GM23338 (cell line): ENCODE measurements at regions not wholly inside any gene's neighbourhood (a gene's known extent, or its start where the extent isn't known, plus 50 kb on each side); places are given as distances from the start of the nearest gene placed in this dataset.

Experiments
- ATAC-seq: fragments of 200-7000 bp; cut with Tn5 transposase; 3 replicates; pipeline ENCODE4 v1.9.1; 2020
- DNase-seq: peaks from one replicate; pipeline ENCODE4 v3.0.0-alpha.2; 2015; ENCODE audit warnings: low spot score
- H2AFZ ChIP-seq: fragments of 200-600 bp; sonication (generic); 2 replicates; pipeline ENCODE4 v1.8.0; 2016; ENCODE audit warnings: antibody characterized with exemption, mild to moderate bottlenecking, moderate library complexity
- H3F3A ChIP-seq: fragments of 200-600 bp; sonication (generic); replicated peaks from 2 replicates; pipeline ENCODE4 v1.8.0; 2017; ENCODE audit warnings: antibody characterized with exemption, mixed run types, low read depth
- H3K27ac ChIP-seq: fragments of 200-600 bp; sonication (generic); 2 replicates; pipeline ENCODE4 v1.6.1; 2016; ENCODE audit warnings: low read depth
- H3K27me3 ChIP-seq: fragments of 200-600 bp; sonication (generic); 2 replicates; pipeline ENCODE4 v1.8.0; 2016; ENCODE audit warnings: mild to moderate bottlenecking, mixed run types, moderate library complexity; ENCODE audit not compliant: insufficient read depth
- H3K36me3 ChIP-seq: fragments of 200-600 bp; sonication (generic); 2 replicates; pipeline ENCODE4 v1.8.0; 2016; ENCODE audit warnings: mild to moderate bottlenecking; ENCODE audit not compliant: insufficient read depth
- H3K4me1 ChIP-seq: fragments of 200-600 bp; sonication (generic); 2 replicates; pipeline ENCODE4 v1.8.0; 2016; ENCODE audit warnings: mild to moderate bottlenecking, moderate library complexity; ENCODE audit not compliant: insufficient read depth
- H3K4me2 ChIP-seq: fragments of 200-600 bp; sonication (generic); 2 replicates; pipeline ENCODE4 v1.7.1; 2017; ENCODE audit warnings: mixed run types
- H3K4me3 ChIP-seq: fragments of 200-600 bp; sonication (generic); 2 replicates; pipeline ENCODE4 v1.6.1; 2016; ENCODE audit warnings: mixed run types
- H3K79me2 ChIP-seq: fragments of 200-600 bp; sonication (generic); replicated peaks from 2 replicates; pipeline ENCODE4 v1.8.0; 2017; ENCODE audit warnings: mild to moderate bottlenecking; ENCODE audit not compliant: insufficient read depth
- H3K9me2 ChIP-seq: fragments of 200-600 bp; sonication (generic); 2 replicates; pipeline ENCODE4 v1.8.0; 2017; ENCODE audit not compliant: insufficient read depth
- H4K20me1 ChIP-seq: fragments of 200-600 bp; sonication (generic); replicated peaks from 2 replicates; pipeline ENCODE4 v1.8.0; 2017; ENCODE audit warnings: mild to moderate bottlenecking; ENCODE audit not compliant: insufficient read depth
- H3K27ac Mint-ChIP-seq: 2 replicates; pipeline ENCODE4 v1.8.0; 2020; ENCODE audit warnings: inconsistent platforms, mild to moderate bottlenecking, moderate library complexity, mixed read lengths
- H3K27me3 Mint-ChIP-seq: 3 replicates; pipeline ENCODE4 v1.8.0; 2022; ENCODE audit warnings: low read depth, mild to moderate bottlenecking, moderate library complexity, mixed read lengths, inconsistent platforms; ENCODE audit not compliant: insufficient read depth, poor library complexity
- H3K36me3 Mint-ChIP-seq: 3 replicates; pipeline ENCODE4 v1.8.0; 2021; ENCODE audit warnings: low read depth, mild to moderate bottlenecking, inconsistent platforms, moderate library complexity, mixed read lengths
- H3K4me1 Mint-ChIP-seq: 3 replicates; pipeline ENCODE4 v1.8.0; 2020; ENCODE audit warnings: mild to moderate bottlenecking, inconsistent platforms, mixed read lengths
- H3K4me3 Mint-ChIP-seq: 3 replicates; pipeline ENCODE4 v1.8.0; 2021; ENCODE audit warnings: moderate library complexity, mild to moderate bottlenecking, inconsistent platforms, mixed read lengths
- H3K9me3 Mint-ChIP-seq: 3 replicates; pipeline ENCODE4 v1.8.0; 2020; ENCODE audit warnings: moderate library complexity, mild to moderate bottlenecking, inconsistent platforms, mixed read lengths
- EZH2 ChIP-seq: fragments of 200-600 bp; sonication (generic); IDR thresholded peaks from one replicate; pipeline ENCODE4 v1.8.0; 2017; ENCODE audit warnings: antibody characterized with exemption, mild to moderate bottlenecking, low read depth; ENCODE audit not compliant: unreplicated experiment
- EZH2phosphoT487 ChIP-seq: fragments of 200-600 bp; sonication (generic); IDR thresholded peaks from one replicate; pipeline ENCODE4 v1.8.1; 2018; ENCODE audit warnings: antibody characterized with exemption; ENCODE audit not compliant: unreplicated experiment
- JUNB ChIP-seq: IDR thresholded peaks from one replicate; pipeline ENCODE4 v1.6.1; 2016; ENCODE audit warnings: antibody characterized with exemption; ENCODE audit not compliant: unreplicated experiment
- NANOG ChIP-seq: IDR thresholded peaks from 2 replicates; pipeline ENCODE4 v1.6.1; 2016; ENCODE audit warnings: antibody characterized with exemption, borderline replicate concordance
- POLR2AphosphoS5 ChIP-seq: IDR thresholded peaks from 2 replicates; pipeline ENCODE4 v1.6.1; 2016; ENCODE audit warnings: antibody characterized with exemption, low read depth
- ZNF114 ChIP-seq: fragments of 250-450 bp; sonication (Bioruptor Pico); IDR thresholded peaks from 2 replicates; pipeline ENCODE4 v1.5.0; 2020; ENCODE audit warnings: mild to moderate bottlenecking, moderate library complexity
- ZNF331 ChIP-seq: fragments of 250-450 bp; sonication (Bioruptor Pico); IDR thresholded peaks from 2 replicates; pipeline ENCODE4 v1.5.0; 2020; ENCODE audit warnings: low read depth, mild to moderate bottlenecking, moderate library complexity
- TF ChIP-seq, protein P1 (sequence below): fragments of 250-450 bp; sonication (Bioruptor Pico); IDR thresholded peaks from 2 replicates; pipeline ENCODE4 v1.5.0; 2020; ENCODE audit warnings: mild to moderate bottlenecking, moderate library complexity
- TF ChIP-seq, protein P2 (sequence below): IDR thresholded peaks from 2 replicates; pipeline ENCODE4 v1.6.1; 2016; ENCODE audit warnings: antibody characterized with exemption

DNA sequence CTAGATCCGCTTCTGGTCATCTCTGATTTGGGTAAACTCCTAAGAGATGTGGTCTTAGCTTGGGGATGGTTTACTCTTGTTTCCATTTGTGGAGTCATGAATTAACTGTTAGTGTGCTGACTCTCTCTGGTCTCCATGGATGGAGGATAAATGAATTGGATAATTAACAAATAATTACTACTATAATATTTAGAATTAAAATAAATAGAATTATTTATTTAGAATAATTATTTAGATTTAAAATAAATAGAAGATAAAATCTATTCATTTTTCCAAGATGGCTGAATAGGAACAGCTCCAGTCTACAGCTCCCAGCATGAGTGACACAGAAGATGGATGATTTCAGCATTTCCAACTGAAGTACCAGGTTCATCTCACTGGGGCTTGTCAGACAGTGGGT, 1587.4 kb upstream of the AGA start (continued):
- TF ChIP-seq, protein P1, sequence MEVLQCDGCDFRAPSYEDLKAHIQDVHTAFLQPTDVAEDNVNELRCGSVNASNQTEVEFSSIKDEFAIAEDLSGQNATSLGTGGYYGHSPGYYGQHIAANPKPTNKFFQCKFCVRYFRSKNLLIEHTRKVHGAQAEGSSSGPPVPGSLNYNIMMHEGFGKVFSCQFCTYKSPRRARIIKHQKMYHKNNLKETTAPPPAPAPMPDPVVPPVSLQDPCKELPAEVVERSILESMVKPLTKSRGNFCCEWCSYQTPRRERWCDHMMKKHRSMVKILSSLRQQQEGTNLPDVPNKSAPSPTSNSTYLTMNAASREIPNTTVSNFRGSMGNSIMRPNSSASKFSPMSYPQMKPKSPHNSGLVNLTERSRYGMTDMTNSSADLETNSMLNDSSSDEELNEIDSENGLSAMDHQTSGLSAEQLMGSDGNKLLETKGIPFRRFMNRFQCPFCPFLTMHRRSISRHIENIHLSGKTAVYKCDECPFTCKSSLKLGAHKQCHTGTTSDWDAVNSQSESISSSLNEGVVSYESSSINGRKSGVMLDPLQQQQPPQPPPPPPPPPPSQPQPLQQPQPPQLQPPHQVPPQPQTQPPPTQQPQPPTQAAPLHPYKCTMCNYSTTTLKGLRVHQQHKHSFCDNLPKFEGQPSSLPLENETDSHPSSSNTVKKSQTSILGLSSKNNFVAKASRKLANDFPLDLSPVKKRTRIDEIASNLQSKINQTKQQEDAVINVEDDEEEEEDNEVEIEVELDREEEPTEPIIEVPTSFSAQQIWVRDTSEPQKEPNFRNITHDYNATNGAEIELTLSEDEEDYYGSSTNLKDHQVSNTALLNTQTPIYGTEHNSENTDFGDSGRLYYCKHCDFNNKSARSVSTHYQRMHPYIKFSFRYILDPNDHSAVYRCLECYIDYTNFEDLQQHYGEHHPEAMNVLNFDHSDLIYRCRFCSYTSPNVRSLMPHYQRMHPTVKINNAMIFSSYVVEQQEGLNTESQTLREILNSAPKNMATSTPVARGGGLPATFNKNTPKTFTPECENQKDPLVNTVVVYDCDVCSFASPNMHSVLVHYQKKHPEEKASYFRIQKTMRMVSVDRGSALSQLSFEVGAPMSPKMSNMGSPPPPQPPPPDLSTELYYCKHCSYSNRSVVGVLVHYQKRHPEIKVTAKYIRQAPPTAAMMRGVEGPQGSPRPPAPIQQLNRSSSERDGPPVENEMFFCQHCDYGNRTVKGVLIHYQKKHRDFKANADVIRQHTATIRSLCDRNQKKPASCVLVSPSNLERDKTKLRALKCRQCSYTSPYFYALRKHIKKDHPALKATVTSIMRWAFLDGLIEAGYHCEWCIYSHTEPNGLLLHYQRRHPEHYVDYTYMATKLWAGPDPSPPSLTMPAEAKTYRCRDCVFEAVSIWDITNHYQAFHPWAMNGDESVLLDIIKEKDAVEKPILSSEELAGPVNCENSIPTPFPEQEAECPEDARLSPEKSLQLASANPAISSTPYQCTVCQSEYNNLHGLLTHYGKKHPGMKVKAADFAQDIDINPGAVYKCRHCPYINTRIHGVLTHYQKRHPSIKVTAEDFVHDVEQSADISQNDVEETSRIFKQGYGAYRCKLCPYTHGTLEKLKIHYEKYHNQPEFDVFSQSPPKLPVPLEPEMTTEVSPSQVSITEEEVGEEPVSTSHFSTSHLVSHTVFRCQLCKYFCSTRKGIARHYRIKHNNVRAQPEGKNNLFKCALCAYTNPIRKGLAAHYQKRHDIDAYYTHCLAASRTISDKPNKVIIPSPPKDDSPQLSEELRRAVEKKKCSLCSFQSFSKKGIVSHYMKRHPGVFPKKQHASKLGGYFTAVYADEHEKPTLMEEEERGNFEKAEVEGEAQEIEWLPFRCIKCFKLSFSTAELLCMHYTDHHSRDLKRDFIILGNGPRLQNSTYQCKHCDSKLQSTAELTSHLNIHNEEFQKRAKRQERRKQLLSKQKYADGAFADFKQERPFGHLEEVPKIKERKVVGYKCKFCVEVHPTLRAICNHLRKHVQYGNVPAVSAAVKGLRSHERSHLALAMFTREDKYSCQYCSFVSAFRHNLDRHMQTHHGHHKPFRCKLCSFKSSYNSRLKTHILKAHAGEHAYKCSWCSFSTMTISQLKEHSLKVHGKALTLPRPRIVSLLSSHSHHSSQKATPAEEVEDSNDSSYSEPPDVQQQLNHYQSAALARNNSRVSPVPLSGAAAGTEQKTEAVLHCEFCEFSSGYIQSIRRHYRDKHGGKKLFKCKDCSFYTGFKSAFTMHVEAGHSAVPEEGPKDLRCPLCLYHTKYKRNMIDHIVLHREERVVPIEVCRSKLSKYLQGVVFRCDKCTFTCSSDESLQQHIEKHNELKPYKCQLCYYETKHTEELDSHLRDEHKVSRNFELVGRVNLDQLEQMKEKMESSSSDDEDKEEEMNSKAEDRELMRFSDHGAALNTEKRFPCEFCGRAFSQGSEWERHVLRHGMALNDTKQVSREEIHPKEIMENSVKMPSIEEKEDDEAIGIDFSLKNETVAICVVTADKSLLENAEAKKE (CRISPR knock-in tag), result no peak
- TF ChIP-seq EZH2, result no peak

DNA sequence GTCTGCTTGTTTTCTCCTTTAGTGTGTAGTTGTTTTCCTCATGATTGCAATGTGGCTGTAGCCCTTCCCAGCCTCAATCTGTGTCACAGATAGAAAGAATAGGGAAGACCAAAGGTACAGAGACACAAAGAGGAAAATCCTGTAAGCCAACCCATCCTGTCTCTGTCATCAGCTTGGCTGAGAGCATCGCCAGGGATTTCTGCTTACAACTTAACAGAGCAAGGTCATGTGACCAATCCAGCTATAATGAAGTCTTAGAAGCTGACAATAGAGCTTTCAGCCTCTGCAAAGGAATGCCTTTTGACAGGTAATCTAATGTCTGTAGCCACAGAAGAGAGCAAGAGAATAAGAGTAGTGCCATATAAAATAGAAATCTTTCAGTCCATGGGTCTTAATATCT, 1598.0 kb upstream of the AGA start:
- H3K4me1 Mint-ChIP-seq, result no peaks in the 10 kb centered on the region; the same call in 2 of the 3 replicates
- Histone ChIP-seq H3K36me3 (no peaks in the 10 kb centered on the region), H4K20me1 (no peaks in the 10 kb centered on the region), H3K27ac (no peak overlapping the region), H3K79me2 (no peaks in the 10 kb centered on the region), H3K9me2 (no peaks in the 10 kb centered on the region), H3K4me3 (no peak overlapping the region), H2AFZ (peak overlapping the region; percentile 66; the same call in 1 of the 2 replicates), H3K4me1 (no peaks in the 10 kb centered on the region), H3F3A (no peaks in the 10 kb centered on the region), H3K27me3 (no peaks in the 10 kb centered on the region), H3K4me2 (no peak overlapping the region)
- peak; percentile 50; the same call in 2 of the 3 replicates for ATAC-seq
- H3K9me3 Mint-ChIP-seq, result peaks cover 6% of the 10 kb centered on the region; the same call in 2 of the 3 replicates
- H3K4me3 Mint-ChIP-seq, result no peak overlapping the region
- DNase-seq, result peak; percentile 30
- no peaks in the 10 kb centered on the region for H3K36me3 Mint-ChIP-seq
- no peak overlapping the region for H3K27ac Mint-ChIP-seq
- H3K27me3 Mint-ChIP-seq, result no peaks in the 10 kb centered on the region
- TF ChIP-seq, protein P2, sequence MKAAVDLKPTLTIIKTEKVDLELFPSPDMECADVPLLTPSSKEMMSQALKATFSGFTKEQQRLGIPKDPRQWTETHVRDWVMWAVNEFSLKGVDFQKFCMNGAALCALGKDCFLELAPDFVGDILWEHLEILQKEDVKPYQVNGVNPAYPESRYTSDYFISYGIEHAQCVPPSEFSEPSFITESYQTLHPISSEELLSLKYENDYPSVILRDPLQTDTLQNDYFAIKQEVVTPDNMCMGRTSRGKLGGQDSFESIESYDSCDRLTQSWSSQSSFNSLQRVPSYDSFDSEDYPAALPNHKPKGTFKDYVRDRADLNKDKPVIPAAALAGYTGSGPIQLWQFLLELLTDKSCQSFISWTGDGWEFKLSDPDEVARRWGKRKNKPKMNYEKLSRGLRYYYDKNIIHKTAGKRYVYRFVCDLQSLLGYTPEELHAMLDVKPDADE, result no peak
- TF ChIP-seq ZNF114 (CRISPR knock-in tag) (no peak), EZH2phosphoT487 (no peak), NANOG (no peak), ZNF331 (CRISPR knock-in tag) (no peak), POLR2AphosphoS5 (no peak), EZH2 (no peak), JUNB (no peak)
- TF ChIP-seq, protein P1 (CRISPR knock-in tag), result no peak
